Natural killer cell (primary cell): ENCODE measurements at regions not wholly inside any gene's neighbourhood (a gene's known extent, or its start where the extent isn't known, plus 50 kb on each side); places are given as distances from the start of the nearest gene placed in this dataset.

Source experiments
- ATAC-seq, 3 donors: fragments of 150-1000 bp in 2 of 3; fragments of 200-7000 bp in 1 of 3; cut with Tn5 transposase; 1 replicate in 1 of 3; 2 replicates in 2 of 3; pipeline ENCODE4 v1.10.0; 2021; ENCODE audit warnings: mild to moderate bottlenecking in 2 of 3, moderate library complexity in 2 of 3
- DNase-seq, 2 donors: peaks; one replicate each; pipeline versions ENCODE4 v3.0.0 to v3.0.0-alpha.2; 2013 to 2021; ENCODE audit warnings: mixed read lengths in 1 of 2
- H3K27ac ChIP-seq: one replicate; pipeline ENCODE4 v1.5.1; 2013; ENCODE audit warnings: mild to moderate bottlenecking, low read length
- H3K27me3 ChIP-seq: one replicate; pipeline ENCODE4 v1.6.1; 2013; ENCODE audit warnings: low read length; ENCODE audit not compliant: control insufficient read depth, insufficient read depth
- H3K36me3 ChIP-seq: one replicate; pipeline ENCODE4 v1.6.1; 2013; ENCODE audit warnings: low read length; ENCODE audit not compliant: control insufficient read depth, insufficient read depth
- H3K4me1 ChIP-seq: one replicate; pipeline ENCODE4 v1.6.1; 2013; ENCODE audit warnings: low read length; ENCODE audit not compliant: control insufficient read depth, insufficient read depth
- H3K4me3 ChIP-seq: one replicate; pipeline ENCODE4 v1.5.1; 2013; ENCODE audit warnings: low read length
- H3K9me3 ChIP-seq: one replicate; pipeline ENCODE4 v1.6.1; 2013; ENCODE audit warnings: low read length; ENCODE audit not compliant: control insufficient read depth, insufficient read depth
- H3K27ac Mint-ChIP-seq, 2 donors: one replicate each; pipeline ENCODE4 v1.8.0; 2022; ENCODE audit warnings: mild to moderate bottlenecking in 2 of 2, mixed read lengths in 2 of 2, moderate library complexity in 1 of 2
- H3K27me3 Mint-ChIP-seq, 2 donors: one replicate each; pipeline ENCODE4 v1.8.0; 2022; ENCODE audit warnings: low read depth in 2 of 2, mixed read lengths in 2 of 2
- H3K36me3 Mint-ChIP-seq: one replicate; pipeline ENCODE4 v1.8.0; 2022; ENCODE audit warnings: mixed read lengths
- H3K4me1 Mint-ChIP-seq, 2 donors: one replicate each; pipeline ENCODE4 v1.8.0; 2022; ENCODE audit warnings: mixed read lengths in 2 of 2
- H3K4me3 Mint-ChIP-seq: one replicate; pipeline ENCODE4 v1.8.0; 2022; ENCODE audit warnings: mild to moderate bottlenecking, moderate library complexity, mixed read lengths
- H3K9me3 Mint-ChIP-seq, 2 donors: one replicate each; pipeline ENCODE4 v1.8.0; 2022; ENCODE audit warnings: mixed read lengths in 2 of 2
- CTCF ChIP-seq: fragments of 200-600 bp; IDR thresholded peaks from one replicate; pipeline ENCODE4 v1.8.0; 2022; ENCODE audit warnings: antibody characterized with exemption
- WGBS: methylation state at CpG from one replicate; pipeline ENCODE4 v1.1.7; 2013; ENCODE audit warnings: missing lambda C conversion rate; ENCODE audit not compliant: insufficient coverage; 5-methylcytosine and 5-hydroxymethylcytosine counted together
- intact Hi-C: fragments of 100-400 bp; cut with micrococcal nuclease; formaldehyde crosslinking; loops from one replicate; pipeline ENCODE4 v1.14.2; 2022

- DNase-seq: no peak
- no peak overlapping the region for H3K4me3 Mint-ChIP-seq
Observed at GRCh38 chr1:181872562-181872961, 188.9 kb downstream of the ZNF648 start.

GRCh38 chr1:181863736-181864135, 197.8 kb downstream of the ZNF648 start:
- no peak overlapping the region for H3K27ac Mint-ChIP-seq
- Histone ChIP-seq H3K4me3 (no peak overlapping the region), H3K27ac (no peak overlapping the region), H3K4me1 (no peaks in the 10 kb centered on the region), H3K27me3 (no peaks in the 10 kb centered on the region), H3K36me3 (no peaks in the 10 kb centered on the region), H3K9me3 (no peaks in the 10 kb centered on the region)
- no peaks in the 10 kb centered on the region for H3K36me3 Mint-ChIP-seq
- peaks cover 2 to 7% of the 10 kb centered on the region in 2 donors for H3K9me3 Mint-ChIP-seq
- intact Hi-C loops: no loop called here
- H3K27me3 Mint-ChIP-seq: no peaks in the 10 kb centered on the region
- ATAC-seq (no peak), DNase-seq (no peak)
- no peaks in the 10 kb centered on the region for H3K4me1 Mint-ChIP-seq
- no peak for TF ChIP-seq CTCF
- no peak overlapping the region for H3K4me3 Mint-ChIP-seq
- 95% methylated on average over 1 of the region's 1 CpG for WGBS

More at GRCh38 chr1:181872562-181872961, 188.9 kb downstream of the ZNF648 start:
- Mint-ChIP-seq H3K27me3 (no peaks in the 10 kb centered on the region), H3K9me3 (peaks cover 3 to 22% of the 10 kb centered on the region in 2 donors), H3K36me3 (no peaks in the 10 kb centered on the region), H3K4me1 (no peaks in the 10 kb centered on the region), H3K27ac (no peak overlapping the region)
- intact Hi-C loops: no loop called here
- H3K4me3 ChIP-seq: no peak overlapping the region
- H3K27ac ChIP-seq: no peak overlapping the region
- 87% methylated on average over 3 of the region's 3 CpGs for WGBS
- no peak for ATAC-seq
- peaks cover 6% of the 10 kb centered on the region for H3K9me3 ChIP-seq
- no peaks in the 10 kb centered on the region for H3K36me3 ChIP-seq
- TF ChIP-seq CTCF: no peak
- no peaks in the 10 kb centered on the region for H3K27me3 ChIP-seq
- no peaks in the 10 kb centered on the region for H3K4me1 ChIP-seq

- H3K36me3 ChIP-seq: no peaks in the 10 kb centered on the region
- intact Hi-C loops: no loop called here
- no peak overlapping the region for H3K27ac ChIP-seq
- 87% methylated on average over 3 of the region's 3 CpGs for WGBS
- H3K4me3 ChIP-seq: no peak overlapping the region
- H3K9me3 ChIP-seq: no peaks in the 10 kb centered on the region
- Mint-ChIP-seq H3K4me3 (no peak overlapping the region), H3K27ac (no peak overlapping the region), H3K4me1 (no peaks in the 10 kb centered on the region), H3K27me3 (no peaks in the 10 kb centered on the region), H3K9me3 (peaks cover 2 to 7% of the 10 kb centered on the region in 2 donors), H3K36me3 (no peaks in the 10 kb centered on the region)
- ATAC-seq: no peak
- no peaks in the 10 kb centered on the region for H3K27me3 ChIP-seq
- no peaks in the 10 kb centered on the region for H3K4me1 ChIP-seq
- DNase-seq: no peak
- no peak for TF ChIP-seq CTCF
Observed at GRCh38 chr1:181863006-181863405, 198.5 kb downstream of the ZNF648 start.

GRCh38 chr1:181858135-181858534, 203.4 kb downstream of the ZNF648 start:
- Histone ChIP-seq H3K4me3 (no peak overlapping the region), H3K36me3 (no peaks in the 10 kb centered on the region), H3K27me3 (no peaks in the 10 kb centered on the region), H3K9me3 (no peaks in the 10 kb centered on the region), H3K4me1 (no peaks in the 10 kb centered on the region), H3K27ac (no peak overlapping the region)
- H3K4me3 Mint-ChIP-seq: no peak overlapping the region
- ATAC-seq: no peak
- 69% methylated on average over 4 of the region's 4 CpGs for WGBS
- H3K4me1 Mint-ChIP-seq: no peaks in the 10 kb centered on the region
- H3K36me3 Mint-ChIP-seq: no peaks in the 10 kb centered on the region
- TF ChIP-seq CTCF: no peak
- intact Hi-C loops: no loop called here
- no peaks in the 10 kb centered on the region for H3K27me3 Mint-ChIP-seq
- no peak overlapping the region for H3K27ac Mint-ChIP-seq
- no peak for DNase-seq
- H3K9me3 Mint-ChIP-seq: peaks cover 7% of the 10 kb centered on the region in 2 donors
